ENCODE measurements at regions not wholly inside any gene's neighbourhood (a gene's known extent, or its start where the extent isn't known, plus 50 kb on each side); places are given as distances from the start of the nearest gene placed in this dataset.

GRCh38 chr2:120678926-120679325 is 56.7 kb upstream of the GLI2 start:
- H3K9me3 ChIP-seq (replicated peaks; ENCODE audit: control insufficient read depth, insufficient read depth, low read depth, low read length), result no peaks in the 10 kb centered on the region
- in situ Hi-C loops (cut with MboI), result loop anchor here (10.0 to 25.0 kb wide), 2 partner anchors 334 to 658 kb away; partner anchors contain the start of gene INHBB
- H3K27me3 ChIP-seq (ENCODE audit: control insufficient read depth in 2 of 2, insufficient read depth in 2 of 2, low read length in 2 of 2), result peaks cover 2 to 32% of the 10 kb centered on the region in 2 experiments; a peak in 3 of 5 replicates
- H3K79me2 ChIP-seq (ENCODE audit: control insufficient read depth, insufficient read depth, low read length), result no peaks in the 10 kb centered on the region
- ATAC-seq, result no peak
- no peaks in the 10 kb centered on the region for H3K9me1 ChIP-seq (ENCODE audit: control insufficient read depth, insufficient read depth, low read length)
- H3K36me3 ChIP-seq (ENCODE audit: control insufficient read depth, insufficient read depth, low read length), result no peaks in the 10 kb centered on the region
- no peak for DNase-seq (ENCODE audit: extremely low read depth in 1 of 4, low spot score in 3 of 4)
- intact Hi-C loops (cut with micrococcal nuclease), result loop anchor here (10.0 kb wide), 1 partner anchor 364 kb away; no protein-coding TSS in a partner anchor
- H3K4me3 ChIP-seq, result no peak overlapping the region
- ChIA-PET POLR2A (no interaction called here), CTCF (ENCODE audit: low intra/inter-chr PET ratio) (no interaction called here)
- H3K9ac ChIP-seq (ENCODE audit: insufficient read depth in 1 of 2, low read depth in 2 of 2, low read length in 2 of 2), result no peak overlapping the region
- TF ChIP-seq PML (IDR thresholded peaks at IDR 0.05; ENCODE audit: low read length), result no peak
- TF ChIP-seq CHAMP1 (IDR thresholded peaks at IDR 0.05), result no peak
- no peak for TF ChIP-seq ZNF277 (CRISPR knock-in tag; IDR thresholded peaks at IDR 0.05; ENCODE audit: borderline replicate concordance)
- 3% methylated on average over 6 of the region's 7 CpGs for WGBS (ENCODE audit: insufficient coverage, low coverage, missing lambda C conversion rate)
- peaks cover 6% of the 10 kb centered on the region for H4K20me1 ChIP-seq (replicated peaks; ENCODE audit: control insufficient read depth, insufficient read depth, low read length)
- peaks cover 0 to 7% of the 10 kb centered on the region in 2 experiments; a peak in 2 of 5 replicates for H3K4me1 ChIP-seq (replicated peaks in 1 of 2; ENCODE audit: control insufficient read depth in 2 of 2, insufficient read depth in 2 of 2, low read length in 2 of 2)
- H3K4me2 ChIP-seq (ENCODE audit: insufficient read depth, low read length), result no peak overlapping the region
- no peak overlapping the region for H3K27ac ChIP-seq (ENCODE audit: extremely low read depth, low read depth, low read length)
- no peak for FAIRE-seq
- BruUV-seq (replicated peaks), result no TSS peak
- H2AFZ ChIP-seq (ENCODE audit: low read depth, low read length), result no peak overlapping the region
